H9 (cell line): ENCODE measurements at regions not wholly inside any gene's neighbourhood (a gene's known extent, or its start where the extent isn't known, plus 50 kb on each side); places are given as distances from the start of the nearest gene placed in this dataset.

Experiments used
- DNase-seq: peaks from one replicate; pipeline ENCODE4 v3.0.0-alpha.2; 2017
- H2AFZ ChIP-seq: one replicate; pipeline ENCODE4 v1.6.1; 2013; ENCODE audit warnings: mild to moderate bottlenecking, low read length, control low read depth, moderate library complexity
- H2AK5ac ChIP-seq: 2 replicates; pipeline ENCODE4 v1.6.1; 2013; ENCODE audit warnings: low read length, control low read depth, mixed read lengths; ENCODE audit not compliant: insufficient read length
- H2BK120ac ChIP-seq: one replicate; pipeline ENCODE4 v1.6.1; 2013; ENCODE audit warnings: low read depth, mild to moderate bottlenecking, low read length, control low read depth, inconsistent platforms; ENCODE audit not compliant: poor library complexity, severe bottlenecking
- H2BK12ac ChIP-seq: 2 replicates; pipeline ENCODE4 v1.6.1; 2013; ENCODE audit warnings: low read length, control low read depth, mixed read lengths, low read depth; ENCODE audit not compliant: insufficient read length
- H2BK15ac ChIP-seq: 2 replicates; pipeline ENCODE4 v1.6.1; 2013; ENCODE audit warnings: low read depth, low read length, control low read depth
- H2BK20ac ChIP-seq: one replicate; pipeline ENCODE4 v1.6.1; 2013; ENCODE audit warnings: low read depth, mild to moderate bottlenecking, low read length, control low read depth, inconsistent platforms; ENCODE audit not compliant: poor library complexity, severe bottlenecking
- H2BK5ac ChIP-seq: 2 replicates; pipeline ENCODE4 v1.6.1; 2013; ENCODE audit warnings: low read length, control low read depth, mixed read lengths; ENCODE audit not compliant: insufficient read length
- H3K14ac ChIP-seq: 2 replicates; pipeline ENCODE4 v1.6.1; 2013; ENCODE audit warnings: low read length, control low read depth; ENCODE audit not compliant: insufficient read depth
- H3K18ac ChIP-seq: 2 replicates; pipeline ENCODE4 v1.6.1; 2013; ENCODE audit warnings: low read depth, mild to moderate bottlenecking, mixed read lengths, low read length, control low read depth; ENCODE audit not compliant: insufficient read length
- H3K23ac ChIP-seq: 2 replicates; pipeline ENCODE4 v1.6.1; 2013; ENCODE audit warnings: low read length, control low read depth, mixed read lengths, low read depth; ENCODE audit not compliant: insufficient read length
- H3K23me2 ChIP-seq: 2 replicates; pipeline ENCODE4 v1.6.1; 2013; ENCODE audit warnings: low read depth, mild to moderate bottlenecking, mixed read lengths, low read length, control low read depth; ENCODE audit not compliant: insufficient read length, poor library complexity, severe bottlenecking
- H3K27ac ChIP-seq: 2 replicates; pipeline ENCODE4 v1.5.1; 2013; ENCODE audit warnings: low read length, control low read depth, mixed read lengths, low read depth; ENCODE audit not compliant: insufficient read length
- H3K27me3 ChIP-seq: 2 replicates; pipeline ENCODE4 v1.6.1; 2013; ENCODE audit warnings: low read length, control low read depth, inconsistent platforms; ENCODE audit not compliant: insufficient read depth
- H3K4ac ChIP-seq: 2 replicates; pipeline ENCODE4 v1.6.1; 2013; ENCODE audit warnings: low read depth, mild to moderate bottlenecking, control low read depth, inconsistent platforms, low read length, moderate library complexity
- H3K4me1 ChIP-seq: 2 replicates; pipeline ENCODE4 v1.6.1; 2013; ENCODE audit warnings: low read length, control low read depth, inconsistent platforms; ENCODE audit not compliant: insufficient read depth
- H3K4me2 ChIP-seq: 2 replicates; pipeline ENCODE4 v1.6.1; 2013; ENCODE audit warnings: low read length, control low read depth, mixed read lengths; ENCODE audit not compliant: insufficient read length, insufficient read depth
- H3K56ac ChIP-seq: 2 replicates; pipeline ENCODE4 v1.6.1; 2013; ENCODE audit warnings: low read depth, mild to moderate bottlenecking, mixed read lengths, low read length, control low read depth; ENCODE audit not compliant: insufficient read length
- H3K79me1 ChIP-seq: 2 replicates; pipeline ENCODE4 v1.6.1; 2013; ENCODE audit warnings: low read depth, mild to moderate bottlenecking, moderate library complexity, low read length, control low read depth, inconsistent platforms; ENCODE audit not compliant: insufficient read depth, poor library complexity, severe bottlenecking
- H3K79me2 ChIP-seq: 2 replicates; pipeline ENCODE4 v1.6.1; 2013; ENCODE audit warnings: low read length, control low read depth, inconsistent platforms; ENCODE audit not compliant: insufficient read depth
- H3K9ac ChIP-seq: 2 replicates; pipeline ENCODE4 v1.6.1; 2013; ENCODE audit warnings: low read length, control low read depth, mixed read lengths; ENCODE audit not compliant: insufficient read length; ENCODE audit errors: extremely low read depth
- H3K9me3 ChIP-seq: one replicate; pipeline ENCODE4 v1.6.1; 2013; ENCODE audit warnings: low read depth, low read length, inconsistent platforms; ENCODE audit not compliant: control insufficient read depth
- H3T11ph ChIP-seq: one replicate; pipeline ENCODE4 v1.6.1; 2013; ENCODE audit warnings: mild to moderate bottlenecking, low read length, control low read depth, inconsistent platforms
- H4K20me1 ChIP-seq: one replicate; pipeline ENCODE4 v1.6.1; 2013; ENCODE audit not compliant: control insufficient read depth, insufficient read length, insufficient read depth
- H4K5ac ChIP-seq: 2 replicates; pipeline ENCODE4 v1.6.1; 2013; ENCODE audit warnings: low read depth, mild to moderate bottlenecking, mixed read lengths, low read length, control low read depth; ENCODE audit not compliant: insufficient read length
- H4K8ac ChIP-seq: replicated peaks from 2 replicates; pipeline ENCODE4 v1.6.1; 2013; ENCODE audit warnings: low read length, control low read depth, mixed read lengths, low read depth; ENCODE audit not compliant: insufficient read length
- H4K91ac ChIP-seq: 2 replicates; pipeline ENCODE4 v1.6.1; 2013; ENCODE audit warnings: low read depth, mild to moderate bottlenecking, moderate library complexity, mixed read lengths, low read length, control low read depth; ENCODE audit not compliant: insufficient read length
- H3K27ac Mint-ChIP-seq, 3 experiments: 2 replicates in 2 of 3; 3 replicates in 1 of 3; pipeline ENCODE4 v1.8.0; 2020 to 2021; ENCODE audit warnings: mixed read lengths in 3 of 3, mild to moderate bottlenecking in 1 of 3, moderate library complexity in 1 of 3
- H3K27me3 Mint-ChIP-seq: 2 replicates; pipeline ENCODE4 v1.8.0; 2021; ENCODE audit warnings: low read depth, mild to moderate bottlenecking, moderate library complexity, mixed read lengths
- H3K36me3 Mint-ChIP-seq, 3 experiments: 2 replicates in 2 of 3; 3 replicates in 1 of 3; pipeline ENCODE4 v1.8.0; 2020 to 2021; ENCODE audit warnings: low read depth in 3 of 3, mixed read lengths in 3 of 3; ENCODE audit not compliant: insufficient read depth in 1 of 3
- H3K4me1 Mint-ChIP-seq, 2 experiments: 2 replicates each; pipeline ENCODE4 v1.8.0; 2020; ENCODE audit warnings: mixed read lengths in 2 of 2
- H3K4me3 Mint-ChIP-seq, 2 experiments: 2 replicates in 1 of 2; 3 replicates in 1 of 2; pipeline ENCODE4 v1.8.0; 2020 to 2021; ENCODE audit warnings: mild to moderate bottlenecking in 2 of 2, mixed read lengths in 2 of 2, moderate library complexity in 1 of 2
- H3K9me3 Mint-ChIP-seq, 2 experiments: 2 replicates in 1 of 2; 3 replicates in 1 of 2; pipeline ENCODE4 v1.8.0; 2020; ENCODE audit warnings: mild to moderate bottlenecking in 2 of 2, mixed read lengths in 2 of 2, moderate library complexity in 1 of 2
- WGBS: extraction: QIAGEN DNeasy Blood & Tissue Kit; methylation state at CpG from one replicate; pipeline ENCODE4 v1.1.7; 2013; ENCODE audit warnings: missing lambda C conversion rate, low lambda C conversion rate, mixed read lengths; ENCODE audit not compliant: insufficient read length; ENCODE audit errors: extremely low coverage; 5-methylcytosine and 5-hydroxymethylcytosine counted together
- TF ChIP-seq, protein P1 (sequence below): fragments of 200-600 bp; sonication (generic); conservative IDR thresholded peaks from 3 replicates; pipeline ENCODE4 v1.8.0; 2021; ENCODE audit warnings: antibody characterized with exemption, mild to moderate bottlenecking

DNA sequence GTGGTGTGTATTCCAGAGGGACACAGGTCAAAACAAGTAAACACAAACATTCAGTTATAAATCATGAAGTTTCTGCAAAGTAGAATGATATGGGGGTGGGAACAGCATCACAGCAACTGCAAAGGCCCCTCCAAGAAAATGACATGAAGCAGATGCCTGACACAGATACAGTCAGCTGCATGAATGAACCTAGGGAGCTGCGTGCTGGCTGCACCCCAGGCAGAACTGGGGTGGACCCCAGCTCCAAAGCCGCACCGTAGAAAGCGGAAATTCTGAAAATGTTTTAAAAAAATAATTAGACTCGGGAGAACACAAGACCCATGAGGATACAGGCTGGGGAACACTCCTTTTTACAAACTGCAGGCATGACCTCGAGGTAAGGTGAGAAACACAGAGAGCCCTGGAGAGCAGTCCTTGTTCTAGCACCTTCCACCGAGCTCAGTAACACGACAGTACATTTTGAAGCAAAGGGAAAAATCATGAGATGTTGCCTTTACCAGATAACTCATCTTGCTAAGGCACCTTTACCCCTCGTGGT is 323.8 kb downstream of the SOX9 start:
- Histone ChIP-seq H3K56ac (no peak overlapping the region), H3K14ac (no peak overlapping the region), H4K5ac (no peak overlapping the region), H3K4me2 (no peak overlapping the region), H3K79me1 (no peaks in the 10 kb centered on the region), H2BK12ac (no peak overlapping the region), H2BK5ac (no peak overlapping the region), H2AK5ac (no peak overlapping the region), H2BK120ac (no peak overlapping the region), H3K18ac (no peak overlapping the region), H3K4ac (no peak overlapping the region), H2AFZ (no peak overlapping the region), H3K9me3 (no peaks in the 10 kb centered on the region), H3K79me2 (no peaks in the 10 kb centered on the region), H4K8ac (no peak overlapping the region), H3K23me2 (no peaks in the 10 kb centered on the region), H3K27me3 (no peaks in the 10 kb centered on the region), H3K27ac (no peak overlapping the region), H3K9ac (no peak overlapping the region), H4K91ac (no peak overlapping the region), H2BK20ac (no peak overlapping the region), H2BK15ac (no peak overlapping the region), H3T11ph (no peak overlapping the region), H4K20me1 (no peaks in the 10 kb centered on the region), H3K4me1 (no peaks in the 10 kb centered on the region), H3K23ac (no peak overlapping the region)
- Mint-ChIP-seq H3K27me3 (peaks cover 4% of the 10 kb centered on the region), H3K36me3 (peaks cover 0 to 5% (median 5%) of the 10 kb centered on the region in 3 experiments; a peak in 5 of 7 replicates), H3K4me3 (no peak overlapping the region), H3K27ac (peak overlapping the region in 1 of 3 experiments; percentile 28; a peak in 1 of 7 replicates), H3K9me3 (peaks cover 4 to 6% of the 10 kb centered on the region in 2 experiments), H3K4me1 (no peaks in the 10 kb centered on the region; a peak in 1 of 4 replicates)
- WGBS = no CpG with 5 or more reads among the region's 9 CpGs
- no peak for DNase-seq
- TF ChIP-seq, protein P1, sequence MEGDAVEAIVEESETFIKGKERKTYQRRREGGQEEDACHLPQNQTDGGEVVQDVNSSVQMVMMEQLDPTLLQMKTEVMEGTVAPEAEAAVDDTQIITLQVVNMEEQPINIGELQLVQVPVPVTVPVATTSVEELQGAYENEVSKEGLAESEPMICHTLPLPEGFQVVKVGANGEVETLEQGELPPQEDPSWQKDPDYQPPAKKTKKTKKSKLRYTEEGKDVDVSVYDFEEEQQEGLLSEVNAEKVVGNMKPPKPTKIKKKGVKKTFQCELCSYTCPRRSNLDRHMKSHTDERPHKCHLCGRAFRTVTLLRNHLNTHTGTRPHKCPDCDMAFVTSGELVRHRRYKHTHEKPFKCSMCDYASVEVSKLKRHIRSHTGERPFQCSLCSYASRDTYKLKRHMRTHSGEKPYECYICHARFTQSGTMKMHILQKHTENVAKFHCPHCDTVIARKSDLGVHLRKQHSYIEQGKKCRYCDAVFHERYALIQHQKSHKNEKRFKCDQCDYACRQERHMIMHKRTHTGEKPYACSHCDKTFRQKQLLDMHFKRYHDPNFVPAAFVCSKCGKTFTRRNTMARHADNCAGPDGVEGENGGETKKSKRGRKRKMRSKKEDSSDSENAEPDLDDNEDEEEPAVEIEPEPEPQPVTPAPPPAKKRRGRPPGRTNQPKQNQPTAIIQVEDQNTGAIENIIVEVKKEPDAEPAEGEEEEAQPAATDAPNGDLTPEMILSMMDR = no peak
